HEK293 (cell line): ENCODE measurements at regions not wholly inside any gene's neighbourhood (a gene's known extent, or its start where the extent isn't known, plus 50 kb on each side); places are given as distances from the start of the nearest gene placed in this dataset.
"Not testable (repeated sequence)": the region's sequence is repeated elsewhere in the genome, so short reads cannot be mapped to it uniquely, and the experiment has no call there.

Experiments used
- CTCF ChIA-PET: fragments of 350-600 bp; formaldehyde crosslinking; extraction: SDS; loops from one replicate; lab custom pipeline; 2021; ENCODE audit warnings: antibody characterized with exemption; lab: Yijun Ruan, JAX
- POLR2A ChIA-PET: fragments of 300-600 bp; formaldehyde crosslinking; extraction: SDS; loops from one replicate; lab custom pipeline; 2020; ENCODE audit warnings: antibody characterized with exemption, inconsistent platforms; lab: Yijun Ruan, JAX
- H3K27ac ChIP-seq: fragments of 200-500 bp; sonication (Bioruptor generic); 2 replicates; pipeline ENCODE4 v1.5.1; 2014; ENCODE audit warnings: low read depth, low read length, control low read depth, inconsistent platforms; ENCODE audit errors: extremely low read depth
- H3K36me3 ChIP-seq, 2 experiments: fragments of 200-500 bp in 1 of 2; sonication (Bioruptor generic) in 1 of 2; 1 replicate in 1 of 2; 2 replicates in 1 of 2; pipeline ENCODE4 v1.5.1; 2014 to 2017; ENCODE audit warnings: inconsistent platforms in 2 of 2, low read length in 2 of 2; ENCODE audit not compliant: control insufficient read depth in 2 of 2, insufficient read depth in 1 of 2
- H3K4me1 ChIP-seq: fragments of 200-500 bp; sonication (Bioruptor generic); 2 replicates; pipeline ENCODE4 v1.5.1; 2014; ENCODE audit warnings: mild to moderate bottlenecking, low read length, inconsistent platforms; ENCODE audit not compliant: control insufficient read depth, insufficient read depth
- H3K4me3 ChIP-seq: 2 replicates; pipeline ENCODE4 v1.5.1; 2011; ENCODE audit warnings: low read depth, mild to moderate bottlenecking, control low read depth, low read length, moderate library complexity
- H3K9me3 ChIP-seq: fragments of 200-500 bp; sonication (Bioruptor generic); 2 replicates; pipeline ENCODE4 v1.5.1; 2014; ENCODE audit warnings: low read depth, low read length, inconsistent platforms; ENCODE audit not compliant: control insufficient read depth, insufficient read depth
- ATF2 ChIP-seq: fragments of 450-650 bp; formaldehyde crosslinking; IDR thresholded peaks from 2 replicates; pipeline ENCODE4 v1.5.1; 2016; ENCODE audit warnings: missing biosample characterization, missing genetic modification characterization, low read depth
- CTCF ChIP-seq: fragments of 450-650 bp; formaldehyde crosslinking; IDR thresholded peaks from 2 replicates; pipeline ENCODE4 v1.5.1; 2016; ENCODE audit warnings: missing biosample characterization, missing genetic modification characterization
- GLIS2 ChIP-seq: fragments of 450-650 bp; formaldehyde crosslinking; IDR thresholded peaks from 2 replicates; pipeline ENCODE4 v1.5.1; 2016; ENCODE audit warnings: missing biosample characterization, missing genetic modification characterization
- IKZF3 ChIP-seq: fragments of 450-650 bp; IDR thresholded peaks from 2 replicates; pipeline ENCODE4 v1.5.0; 2018; ENCODE audit warnings: missing biosample characterization, mild to moderate bottlenecking, missing genetic modification characterization, moderate library complexity
- KLF1 ChIP-seq: fragments of 450-650 bp; formaldehyde crosslinking; IDR thresholded peaks from 2 replicates; pipeline ENCODE4 v1.5.1; 2016; ENCODE audit warnings: missing biosample characterization, missing genetic modification characterization
- REPIN1 ChIP-seq: fragments of 450-650 bp; formaldehyde crosslinking; IDR thresholded peaks from 2 replicates; pipeline ENCODE4 v1.5.1; 2017; ENCODE audit warnings: missing biosample characterization, missing genetic modification characterization, low read depth
- SP3 ChIP-seq: fragments of 450-650 bp; formaldehyde crosslinking; IDR thresholded peaks from 2 replicates; pipeline ENCODE4 v1.5.1; 2016; ENCODE audit warnings: missing biosample characterization, missing genetic modification characterization
- TCF7L2 ChIP-seq: IDR thresholded peaks from 2 replicates; pipeline ENCODE4 v1.6.1; 2011; ENCODE audit warnings: low read depth, mild to moderate bottlenecking, inconsistent platforms, low read length, moderate library complexity, borderline replicate concordance
- TRIM28 ChIP-seq: IDR thresholded peaks from 2 replicates; pipeline ENCODE4 v1.6.1; 2011; ENCODE audit warnings: low read length, control low read depth, borderline replicate concordance
- ZBTB8A ChIP-seq: fragments of 450-650 bp; formaldehyde crosslinking; IDR thresholded peaks from 2 replicates; pipeline ENCODE4 v1.5.1; 2016; ENCODE audit warnings: missing biosample characterization, missing genetic modification characterization
- ZNF10 ChIP-seq: fragments of 450-650 bp; formaldehyde crosslinking; IDR thresholded peaks from 2 replicates; pipeline ENCODE4 v1.5.1; 2017; ENCODE audit warnings: missing biosample characterization, missing genetic modification characterization
- ZNF202 ChIP-seq: fragments of 450-650 bp; formaldehyde crosslinking; IDR thresholded peaks from 2 replicates; pipeline ENCODE4 v1.5.1; 2016; ENCODE audit warnings: missing biosample characterization, missing genetic modification characterization, borderline replicate concordance
- ZNF214 ChIP-seq: fragments of 450-650 bp; formaldehyde crosslinking; IDR thresholded peaks from 2 replicates; pipeline ENCODE4 v1.5.1; 2017; ENCODE audit warnings: missing biosample characterization, mild to moderate bottlenecking, missing genetic modification characterization, borderline replicate concordance
- ZNF280D ChIP-seq: fragments of 450-650 bp; formaldehyde crosslinking; IDR thresholded peaks from 2 replicates; pipeline ENCODE4 v1.5.1; 2016; ENCODE audit warnings: missing biosample characterization, missing genetic modification characterization
- ZNF426 ChIP-seq: fragments of 450-650 bp; formaldehyde crosslinking; IDR thresholded peaks from 2 replicates; pipeline ENCODE4 v1.5.1; 2017; ENCODE audit warnings: missing biosample characterization, missing genetic modification characterization, mild to moderate bottlenecking, inconsistent platforms, moderate library complexity
- ZNF48 ChIP-seq: fragments of 450-650 bp; formaldehyde crosslinking; IDR thresholded peaks from 2 replicates; pipeline ENCODE4 v1.5.1; 2016; ENCODE audit warnings: missing biosample characterization, missing genetic modification characterization
- ZNF529 ChIP-seq: fragments of 450-650 bp; formaldehyde crosslinking; IDR thresholded peaks from 2 replicates; pipeline ENCODE4 v1.5.1; 2017; ENCODE audit warnings: missing genetic modification characterization, missing biosample characterization; ENCODE audit not compliant: insufficient replicate concordance
- ZNF623 ChIP-seq: fragments of 450-650 bp; formaldehyde crosslinking; IDR thresholded peaks from 2 replicates; pipeline ENCODE4 v1.5.1; 2016; ENCODE audit warnings: missing biosample characterization, missing genetic modification characterization
- ZNF639 ChIP-seq: fragments of 450-650 bp; formaldehyde crosslinking; IDR thresholded peaks from 2 replicates; pipeline ENCODE4 v1.5.1; 2016; ENCODE audit warnings: missing biosample characterization, missing genetic modification characterization
- ZNF704 ChIP-seq: fragments of 450-650 bp; formaldehyde crosslinking; IDR thresholded peaks from 2 replicates; pipeline ENCODE4 v1.5.1; 2016; ENCODE audit warnings: missing biosample characterization, missing genetic modification characterization

- TF ChIP-seq KLF1 (tag by site-specific recombination), result no peak
- TF ChIP-seq ZNF426 (tag by site-specific recombination), result no peak
- no peak for TF ChIP-seq ZNF529 (tag by site-specific recombination)
- TF ChIP-seq SP3, result no peak
- no peak for TF ChIP-seq ATF2 (tag by site-specific recombination)
- no peak for TF ChIP-seq ZNF10
- no peak for TF ChIP-seq ZBTB8A (tag by site-specific recombination)
Measured at GRCh38 chr13:72617186-72617585, 110.2 kb downstream of the MZT1 start (continued).

- CTCF ChIA-PET, H3K9me3 ChIP-seq, POLR2A ChIA-PET, H3K4me3 ChIP-seq, H3K27ac ChIP-seq, H3K4me1 ChIP-seq, H3K36me3 ChIP-seq: not testable (repeated sequence)
Measured at GRCh38 chr13:72610251-72610891, 117.1 kb downstream of the MZT1 start.

- POLR2A ChIA-PET, result no interaction called here
- Histone ChIP-seq H3K4me1 (no peaks in the 10 kb centered on the region), H3K4me3 (no peak overlapping the region), H3K36me3 (no peaks in the 10 kb centered on the region), H3K9me3 (no peaks in the 10 kb centered on the region), H3K27ac (no peak overlapping the region)
- CTCF ChIA-PET, result no interaction called here
- TF ChIP-seq TCF7L2, result 0 out of 2 replicates have a peak, but pooled peaks have one; percentile 6
- 0 out of 2 replicates have a peak, but pooled peaks have one; percentile 39 for TF ChIP-seq TRIM28
- TF ChIP-seq ZNF639, result no peak
Measured at GRCh38 chr13:72599178-72599743, 128.2 kb downstream of the MZT1 start.

GRCh38 chr13:72590091-72590740, 137.2 kb downstream of the MZT1 start:
- no peaks in the 10 kb centered on the region for H3K9me3 ChIP-seq
- no peaks in the 10 kb centered on the region for H3K36me3 ChIP-seq
- no peaks in the 10 kb centered on the region for H3K4me1 ChIP-seq
- ChIA-PET CTCF (no interaction called here), POLR2A (no interaction called here)
- H3K27ac ChIP-seq, result no peak overlapping the region
- no peak overlapping the region for H3K4me3 ChIP-seq
- TF ChIP-seq REPIN1 (tag by site-specific recombination) (no peak), CTCF (tag by site-specific recombination) (no peak), GLIS2 (tag by site-specific recombination) (no peak), ZNF214 (tag by site-specific recombination) (no peak), ZNF48 (tag by site-specific recombination) (no peak), ZNF202 (tag by site-specific recombination) (no peak), IKZF3 (tag by site-specific recombination) (no peak), ZNF280D (tag by site-specific recombination) (no peak), ZNF704 (tag by site-specific recombination) (no peak), ZNF623 (tag by site-specific recombination) (no peak)
